NT2/D1 (cell line): ENCODE measurements at regions not wholly inside any gene's neighbourhood (a gene's known extent, or its start where the extent isn't known, plus 50 kb on each side); places are given as distances from the start of the nearest gene placed in this dataset.

Experiments
- YY1 ChIP-seq: IDR thresholded peaks from 2 replicates; pipeline ENCODE4 v1.6.1; 2011; ENCODE audit not compliant: insufficient read length, insufficient read depth
- ZNF274 ChIP-seq: IDR thresholded peaks from 2 replicates; pipeline ENCODE4 v1.6.1; 2011; ENCODE audit warnings: mild to moderate bottlenecking, low read depth, low read length

- no peak for TF ChIP-seq YY1
- no peak for TF ChIP-seq ZNF274
These were observed 83.0 kb upstream of the PPARGC1A start for GRCh38 chr4:23972805-23973204.
